Osteoblast (primary cell): ENCODE measurements at regions not wholly inside any gene's neighbourhood (a gene's known extent, or its start where the extent isn't known, plus 50 kb on each side); places are given as distances from the start of the nearest gene placed in this dataset.
A peak's percentile ranks its signal among the peaks of the same experiment; 100 is the strongest.

Experiments
- DNase-seq: peaks from one replicate; pipeline ENCODE4 v3.0.0; 2011; ENCODE audit warnings: low spot score, mixed read lengths; ENCODE audit not compliant: insufficient read length; ENCODE audit errors: missing footprints
- H2AFZ ChIP-seq: 2 replicates; pipeline ENCODE4 v1.6.0; 2011; ENCODE audit warnings: mild to moderate bottlenecking, low read length
- H3K27ac ChIP-seq: 2 replicates; pipeline ENCODE4 v1.5.1; 2011; ENCODE audit warnings: mild to moderate bottlenecking, low read depth, low read length, moderate library complexity
- H3K27me3 ChIP-seq: 2 replicates; pipeline ENCODE4 v1.6.0; 2012; ENCODE audit warnings: mild to moderate bottlenecking, control low read depth, inconsistent platforms, low read length, moderate library complexity; ENCODE audit not compliant: insufficient read depth
- H3K36me3 ChIP-seq: 2 replicates; pipeline ENCODE4 v1.5.1; 2011; ENCODE audit warnings: mild to moderate bottlenecking, low read length, control low read depth, moderate library complexity; ENCODE audit not compliant: insufficient read depth
- H3K4me1 ChIP-seq: 2 replicates; pipeline ENCODE4 v1.5.1; 2011; ENCODE audit warnings: mild to moderate bottlenecking, low read length, control low read depth, moderate library complexity; ENCODE audit not compliant: insufficient read depth
- H3K4me2 ChIP-seq: 2 replicates; pipeline ENCODE4 v1.6.0; 2011; ENCODE audit warnings: mild to moderate bottlenecking, low read length; ENCODE audit not compliant: insufficient read depth
- H3K4me3 ChIP-seq: fragments of 200-600 bp; sonication (generic); 3 replicates; pipeline ENCODE4 v1.5.1; 2012; ENCODE audit warnings: mild to moderate bottlenecking, low read length, inconsistent platforms; ENCODE audit not compliant: insufficient read depth
- H3K79me2 ChIP-seq: 2 replicates; pipeline ENCODE4 v1.6.0; 2012; ENCODE audit warnings: mild to moderate bottlenecking, low read length, control low read depth, inconsistent platforms; ENCODE audit not compliant: insufficient read depth
- H3K9me3 ChIP-seq: 2 replicates; pipeline ENCODE4 v1.5.1; 2011; ENCODE audit warnings: low read depth, low read length, control low read depth
- H4K20me1 ChIP-seq: 2 replicates; pipeline ENCODE4 v1.6.0; 2012; ENCODE audit warnings: mild to moderate bottlenecking, low read length, control low read depth; ENCODE audit not compliant: insufficient read depth
- TF ChIP-seq, protein P1 (sequence below): IDR thresholded peaks from 2 replicates; pipeline ENCODE4 v1.5.1; 2011; ENCODE audit warnings: mild to moderate bottlenecking, low read depth, low read length, moderate library complexity; ENCODE audit errors: extremely low read depth

DNA sequence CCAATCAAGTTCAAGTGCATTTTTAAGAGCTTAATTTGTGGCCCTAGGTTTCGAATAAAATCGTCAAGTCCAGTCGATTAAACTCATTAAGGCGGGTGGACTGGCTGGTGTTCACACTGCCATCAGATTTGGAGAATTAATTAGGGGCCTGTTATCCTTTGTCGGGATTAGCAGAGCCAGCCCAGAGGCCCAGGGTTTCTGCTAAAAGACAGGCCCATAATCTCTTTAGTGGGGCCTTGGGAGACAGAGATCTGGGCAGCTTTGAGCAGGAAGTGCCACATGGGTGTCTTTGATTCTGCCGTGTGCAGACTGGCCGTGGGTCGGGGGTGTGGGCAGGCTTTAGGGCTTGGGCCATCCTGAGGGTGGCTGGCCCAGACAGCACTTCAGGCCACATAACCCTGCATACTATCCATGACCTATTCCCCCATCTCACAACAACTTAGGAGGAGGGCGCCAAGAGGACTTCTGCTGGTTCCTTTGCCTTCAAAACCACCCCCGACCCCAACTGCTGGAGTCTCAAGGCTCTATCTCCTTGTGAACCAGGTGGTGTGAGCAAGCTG lies 94.7 kb downstream of the PLXNA1 start:
- Histone ChIP-seq H3K27me3 (peaks cover 4% of the 10 kb centered on the region), H3K4me3 (no peak overlapping the region), H3K4me2 (no peak overlapping the region), H3K36me3 (no peaks in the 10 kb centered on the region), H3K4me1 (peaks cover 7% of the 10 kb centered on the region), H3K79me2 (no peaks in the 10 kb centered on the region), H3K27ac (no peak overlapping the region), H2AFZ (no peak overlapping the region), H4K20me1 (no peaks in the 10 kb centered on the region), H3K9me3 (no peaks in the 10 kb centered on the region)
- DNase-seq, result peak; percentile 70
- TF ChIP-seq, protein P1, sequence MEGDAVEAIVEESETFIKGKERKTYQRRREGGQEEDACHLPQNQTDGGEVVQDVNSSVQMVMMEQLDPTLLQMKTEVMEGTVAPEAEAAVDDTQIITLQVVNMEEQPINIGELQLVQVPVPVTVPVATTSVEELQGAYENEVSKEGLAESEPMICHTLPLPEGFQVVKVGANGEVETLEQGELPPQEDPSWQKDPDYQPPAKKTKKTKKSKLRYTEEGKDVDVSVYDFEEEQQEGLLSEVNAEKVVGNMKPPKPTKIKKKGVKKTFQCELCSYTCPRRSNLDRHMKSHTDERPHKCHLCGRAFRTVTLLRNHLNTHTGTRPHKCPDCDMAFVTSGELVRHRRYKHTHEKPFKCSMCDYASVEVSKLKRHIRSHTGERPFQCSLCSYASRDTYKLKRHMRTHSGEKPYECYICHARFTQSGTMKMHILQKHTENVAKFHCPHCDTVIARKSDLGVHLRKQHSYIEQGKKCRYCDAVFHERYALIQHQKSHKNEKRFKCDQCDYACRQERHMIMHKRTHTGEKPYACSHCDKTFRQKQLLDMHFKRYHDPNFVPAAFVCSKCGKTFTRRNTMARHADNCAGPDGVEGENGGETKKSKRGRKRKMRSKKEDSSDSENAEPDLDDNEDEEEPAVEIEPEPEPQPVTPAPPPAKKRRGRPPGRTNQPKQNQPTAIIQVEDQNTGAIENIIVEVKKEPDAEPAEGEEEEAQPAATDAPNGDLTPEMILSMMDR, result no peak

DNA sequence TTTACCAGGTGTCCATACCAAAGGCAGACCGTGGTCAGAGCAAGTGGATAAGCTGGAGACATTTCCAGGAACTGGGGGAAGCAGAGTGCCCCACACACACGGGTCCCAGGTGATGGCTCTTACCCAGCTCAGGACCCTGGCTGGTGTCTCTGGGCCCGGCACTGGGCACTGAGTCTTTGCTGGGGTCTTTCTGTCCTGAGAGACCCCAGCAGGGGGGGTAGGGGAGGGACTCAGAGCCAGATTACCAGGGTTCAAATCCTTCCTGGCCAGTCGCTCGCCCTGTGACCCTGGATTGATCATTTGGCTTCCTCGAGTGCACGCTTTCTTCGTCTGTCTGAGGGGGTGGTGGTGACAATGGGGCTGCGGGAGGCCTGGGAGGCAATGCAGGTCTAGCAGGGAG lies 95.7 kb downstream of the PLXNA1 start:
- Histone ChIP-seq H3K4me1 (peaks cover 7% of the 10 kb centered on the region), H3K79me2 (no peaks in the 10 kb centered on the region), H3K27me3 (peaks cover 7% of the 10 kb centered on the region), H4K20me1 (no peaks in the 10 kb centered on the region), H3K36me3 (no peaks in the 10 kb centered on the region), H3K4me2 (no peak overlapping the region), H3K27ac (no peak overlapping the region), H2AFZ (no peak overlapping the region), H3K4me3 (no peak overlapping the region), H3K9me3 (no peaks in the 10 kb centered on the region)
- TF ChIP-seq, protein P1, result no peak
- no peak for DNase-seq

DNA sequence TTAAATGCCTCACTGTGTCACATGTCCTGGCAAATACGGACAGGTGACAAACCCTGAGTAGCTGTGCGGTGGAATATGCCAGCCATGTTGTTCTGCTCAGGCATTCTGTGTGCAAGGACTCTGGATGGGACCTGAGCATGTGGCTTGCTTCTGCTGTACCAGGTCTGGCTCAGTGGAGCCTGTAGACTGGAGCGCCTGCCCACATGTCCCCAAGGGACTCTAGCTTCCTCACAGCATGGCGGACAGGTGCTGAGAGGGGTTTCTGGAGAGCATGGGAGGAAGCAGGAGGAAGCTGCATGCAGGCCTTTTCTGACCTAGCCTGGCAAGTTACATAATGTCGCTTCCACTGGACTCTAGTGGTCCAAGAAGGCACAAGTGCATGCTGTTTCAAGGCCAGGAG lies 96.3 kb downstream of the PLXNA1 start:
- Histone ChIP-seq H3K4me3 (no peak overlapping the region), H3K27ac (no peak overlapping the region), H3K4me1 (peaks cover 4% of the 10 kb centered on the region), H3K4me2 (no peak overlapping the region), H3K79me2 (no peaks in the 10 kb centered on the region), H3K27me3 (peaks cover 9% of the 10 kb centered on the region), H4K20me1 (no peaks in the 10 kb centered on the region), H3K9me3 (no peaks in the 10 kb centered on the region), H2AFZ (no peak overlapping the region), H3K36me3 (no peaks in the 10 kb centered on the region)
- TF ChIP-seq, protein P1, result no peak
- no peak for DNase-seq

DNA sequence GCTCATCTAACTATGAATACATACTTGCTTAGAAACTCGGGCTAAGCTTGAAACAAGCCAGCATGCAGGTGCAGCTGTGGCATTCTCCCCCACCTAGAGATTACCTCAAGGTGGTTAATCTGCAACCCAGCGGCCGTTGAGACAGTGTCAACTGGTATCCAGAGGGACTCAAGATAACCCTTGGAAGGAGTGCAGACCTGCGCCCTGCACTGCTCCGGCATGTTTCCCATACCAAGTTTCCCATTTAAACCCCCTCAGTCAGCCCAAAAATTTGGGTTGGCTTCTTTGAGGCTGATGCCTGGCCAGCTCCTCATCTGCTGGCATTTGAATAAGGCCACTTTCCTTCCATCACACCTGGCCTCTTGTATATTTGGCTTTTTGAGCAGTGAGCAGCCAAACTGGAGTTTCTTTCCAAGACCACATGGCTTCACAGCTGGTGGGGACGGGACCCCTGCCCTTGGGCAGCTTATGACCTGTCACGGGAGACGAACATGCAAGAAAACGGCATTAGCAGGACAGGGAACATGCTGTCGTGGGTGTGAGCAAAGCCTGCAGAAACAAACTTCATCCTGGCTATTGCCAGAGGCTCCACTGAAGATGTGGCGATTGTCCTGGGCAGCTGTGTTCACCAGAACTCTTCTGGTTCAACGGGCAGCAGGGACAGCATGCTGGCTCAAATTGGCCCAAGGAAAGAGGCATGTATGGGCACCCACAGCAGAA lies 98.2 kb downstream of the PLXNA1 start:
- Histone ChIP-seq H3K36me3 (no peaks in the 10 kb centered on the region), H3K27me3 (peaks cover 14% of the 10 kb centered on the region), H3K4me1 (no peaks in the 10 kb centered on the region), H4K20me1 (no peaks in the 10 kb centered on the region), H2AFZ (no peak overlapping the region), H3K79me2 (no peaks in the 10 kb centered on the region), H3K4me3 (no peak overlapping the region), H3K9me3 (no peaks in the 10 kb centered on the region), H3K4me2 (no peak overlapping the region), H3K27ac (no peak overlapping the region)
- TF ChIP-seq, protein P1, result no peak
- DNase-seq, result peak; percentile 71
